CD4-positive, alpha-beta memory T cell (primary cell): ENCODE measurements at regions not wholly inside any gene's neighbourhood (a gene's known extent, or its start where the extent isn't known, plus 50 kb on each side); places are given as distances from the start of the nearest gene placed in this dataset.
A peak's percentile ranks its signal among the peaks of the same experiment; 100 is the strongest.
"Not testable (repeated sequence)": the region's sequence is repeated elsewhere in the genome, so short reads cannot be mapped to it uniquely, and the experiment has no call there.

Experiments used
- CTCF ChIA-PET: fragments of 350-600 bp; sonication (Branson Sonifier 250); formaldehyde crosslinking; loops from one replicate; lab custom pipeline; 2021; ENCODE audit warnings: inconsistent platforms; ENCODE audit not compliant: partially characterized antibody; lab: Charles Lee
- POLR2A ChIA-PET: fragments of 350-600 bp; sonication (Branson Sonifier 250); formaldehyde crosslinking; loops from one replicate; lab custom pipeline; 2021; ENCODE audit not compliant: partially characterized antibody; lab: Charles Lee
- DNase-seq, 5 donors: peaks; one replicate each; pipeline versions ENCODE4 v3.0.0 to v3.0.0-alpha.2; 2020 to 2022; ENCODE audit warnings: mixed read lengths in 1 of 5
- H3K27ac ChIP-seq: one replicate; pipeline ENCODE4 v1.7.0; 2013; ENCODE audit warnings: low read depth, low read length
- H3K27me3 ChIP-seq: 2 replicates; pipeline ENCODE4 v1.7.0; 2013; ENCODE audit warnings: mild to moderate bottlenecking, low read length, moderate library complexity; ENCODE audit not compliant: insufficient read depth
- H3K36me3 ChIP-seq: 2 replicates; pipeline ENCODE4 v1.7.0; 2013; ENCODE audit warnings: mild to moderate bottlenecking, low read length, moderate library complexity; ENCODE audit not compliant: insufficient read depth
- H3K4me1 ChIP-seq: 2 replicates; pipeline ENCODE4 v1.7.0; 2013; ENCODE audit warnings: mild to moderate bottlenecking, low read length, moderate library complexity; ENCODE audit not compliant: insufficient read depth
- H3K4me3 ChIP-seq, 2 donors: one replicate each; pipeline ENCODE4 v1.7.0; 2013; ENCODE audit warnings: low read length in 2 of 2, mild to moderate bottlenecking in 1 of 2
- H3K9me3 ChIP-seq, 2 donors: one replicate each; pipeline ENCODE4 v1.7.0; 2013; ENCODE audit warnings: low read length in 2 of 2, control low read depth in 1 of 2; ENCODE audit not compliant: control insufficient read depth in 1 of 2
- H3K27ac Mint-ChIP-seq, 7 donors: one replicate each; pipeline ENCODE4 v1.8.0; 2020 to 2021; ENCODE audit warnings: mixed read lengths in 7 of 7, mild to moderate bottlenecking in 6 of 7, inconsistent platforms in 3 of 7, moderate library complexity in 3 of 7
- H3K27me3 Mint-ChIP-seq, 2 donors: one replicate each; pipeline ENCODE4 v1.8.0; 2020 to 2021; ENCODE audit warnings: mixed read lengths in 2 of 2
- H3K36me3 Mint-ChIP-seq, 2 donors: one replicate each; pipeline ENCODE4 v1.8.0; 2020 to 2021; ENCODE audit warnings: mixed read lengths in 2 of 2, inconsistent platforms in 1 of 2, mild to moderate bottlenecking in 1 of 2
- H3K4me1 Mint-ChIP-seq, 4 donors: one replicate each; pipeline ENCODE4 v1.8.0; 2020 to 2021; ENCODE audit warnings: mixed read lengths in 4 of 4, mild to moderate bottlenecking in 1 of 4
- H3K4me3 Mint-ChIP-seq, 8 donors: one replicate each; pipeline ENCODE4 v1.8.0; 2020 to 2021; ENCODE audit warnings: mixed read lengths in 8 of 8, mild to moderate bottlenecking in 7 of 8, moderate library complexity in 6 of 8, inconsistent platforms in 3 of 8
- H3K9me3 Mint-ChIP-seq, 8 donors: one replicate each; pipeline ENCODE4 v1.8.0; 2020 to 2021; ENCODE audit warnings: mixed read lengths in 8 of 8, mild to moderate bottlenecking in 5 of 8, inconsistent platforms in 3 of 8, moderate library complexity in 1 of 8
- intact Hi-C: fragments of 100-400 bp; cut with micrococcal nuclease; formaldehyde crosslinking; loops from one replicate; pipeline ENCODE4 v1.15.1; 2023

DNA sequence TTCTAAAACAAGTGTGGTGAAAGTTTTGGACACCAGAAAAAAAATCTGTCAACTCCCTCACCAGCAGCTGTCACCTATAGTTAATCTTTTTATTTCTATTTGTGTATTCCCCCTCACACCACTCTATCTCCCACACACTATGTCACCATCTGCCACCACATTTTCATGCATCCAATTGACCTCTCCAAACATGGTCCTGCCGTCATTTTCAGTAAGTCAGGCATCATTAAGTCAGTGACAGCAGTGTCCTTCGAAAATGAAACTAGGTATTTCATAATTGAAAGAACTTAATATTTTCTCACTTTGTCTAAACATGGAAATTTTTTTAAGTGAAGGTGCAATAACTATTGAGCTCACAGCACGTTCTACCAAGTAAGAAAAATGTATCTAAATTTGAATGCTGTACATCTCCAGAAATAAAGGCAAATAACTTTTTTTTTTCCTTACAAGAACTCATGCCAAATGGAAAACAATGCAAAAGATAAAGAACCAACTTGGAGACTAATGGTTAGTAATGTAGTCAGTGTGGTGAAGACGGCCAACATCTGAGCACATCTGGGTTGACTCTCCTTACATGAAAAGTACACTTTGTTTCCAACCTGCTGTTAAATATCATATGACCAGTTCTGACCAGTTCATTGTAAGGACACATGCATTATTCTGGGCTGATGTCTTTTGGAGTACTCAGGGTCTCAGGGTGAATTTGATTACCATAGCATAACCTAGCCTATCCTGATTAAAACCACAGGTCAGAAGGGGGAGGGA lies 623.3 kb upstream of the MANEA start:
- POLR2A ChIA-PET: no interaction called here
- Histone ChIP-seq H3K27me3 (no peaks in the 10 kb centered on the region), H3K36me3 (no peaks in the 10 kb centered on the region), H3K9me3 (no peaks in the 10 kb centered on the region), H3K4me1 (no peaks in the 10 kb centered on the region), H3K27ac (no peak overlapping the region), H3K4me3 (no peak overlapping the region)
- Mint-ChIP-seq H3K36me3 (no peaks in the 10 kb centered on the region), H3K4me1 (peaks cover 0 to 2% (median 0%) of the 10 kb centered on the region in 4 donors), H3K4me3 (no peak overlapping the region), H3K27ac (no peak overlapping the region), H3K9me3 (peaks cover 0 to under 1% (median 0%) of the 10 kb centered on the region in 8 donors), H3K27me3 (no peaks in the 10 kb centered on the region)
- DNase-seq: no peak
- intact Hi-C loops: no loop called here
- CTCF ChIA-PET: no interaction called here

DNA sequence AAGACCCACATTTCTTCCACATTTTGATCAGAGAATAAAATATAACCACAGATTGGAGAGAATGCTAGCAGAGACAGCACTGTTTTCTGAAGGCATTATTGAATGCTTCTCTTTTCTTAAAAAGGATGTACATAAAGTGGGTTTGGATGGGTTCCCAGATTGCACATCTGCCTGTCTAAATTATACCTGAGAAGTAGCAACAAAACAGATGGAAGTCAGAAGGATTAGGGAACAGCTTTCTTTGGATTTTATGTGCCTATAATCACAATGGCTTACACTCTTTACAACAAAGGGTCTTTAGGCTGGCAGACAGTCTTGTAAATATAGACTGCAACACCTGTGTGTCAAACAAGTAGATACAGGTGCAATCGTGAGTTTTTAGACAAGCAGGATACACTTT lies 622.2 kb upstream of the MANEA start:
- no peaks in the 10 kb centered on the region for H3K4me1 ChIP-seq
- POLR2A ChIA-PET: no interaction called here
- no peak overlapping the region for H3K4me3 Mint-ChIP-seq
- H3K9me3 ChIP-seq: no peaks in the 10 kb centered on the region
- H3K4me3 ChIP-seq: no peak overlapping the region
- H3K36me3 Mint-ChIP-seq: no peaks in the 10 kb centered on the region
- peaks cover 0 to 2% (median 0%) of the 10 kb centered on the region in 4 donors for H3K4me1 Mint-ChIP-seq
- no peaks in the 10 kb centered on the region for H3K27me3 Mint-ChIP-seq
- no peak for DNase-seq
- peaks cover 0 to 1% (median 0%) of the 10 kb centered on the region in 8 donors for H3K9me3 Mint-ChIP-seq
- CTCF ChIA-PET: no interaction called here
- H3K27ac Mint-ChIP-seq: no peak overlapping the region
- no peaks in the 10 kb centered on the region for H3K36me3 ChIP-seq
- no peaks in the 10 kb centered on the region for H3K27me3 ChIP-seq
- no peak overlapping the region for H3K27ac ChIP-seq
- intact Hi-C loops: no loop called here

DNA sequence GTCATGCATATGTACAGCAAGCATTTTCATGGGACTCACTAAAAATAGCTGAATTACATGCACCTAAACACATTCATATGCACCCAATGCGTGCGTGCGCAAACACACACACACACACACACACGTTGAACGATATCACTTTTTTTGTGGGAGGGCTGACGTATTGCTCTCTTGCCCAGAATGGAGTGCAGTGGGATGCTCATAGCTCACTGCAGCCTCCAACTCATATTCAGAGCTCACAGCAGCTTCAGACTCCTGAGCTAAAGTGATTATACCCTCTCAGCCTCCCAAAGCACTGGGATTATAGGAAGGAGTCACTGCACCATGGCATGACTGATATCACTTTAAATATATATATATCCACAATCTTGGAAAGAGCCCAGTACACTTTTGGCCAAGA lies 620.4 kb upstream of the MANEA start:
- Mint-ChIP-seq H3K4me3 (no peak overlapping the region), H3K27ac (no peak overlapping the region), H3K4me1 (peaks cover 0 to 2% (median 0%) of the 10 kb centered on the region in 4 donors), H3K9me3 (peaks cover 0 to 1% (median 0%) of the 10 kb centered on the region in 8 donors), H3K27me3 (no peaks in the 10 kb centered on the region), H3K36me3 (no peaks in the 10 kb centered on the region)
- CTCF ChIA-PET: no interaction called here
- intact Hi-C loops: no loop called here
- POLR2A ChIA-PET: no interaction called here
- Histone ChIP-seq H3K27ac (no peak overlapping the region), H3K9me3 (no peaks in the 10 kb centered on the region), H3K4me3 (no peak overlapping the region), H3K4me1 (no peaks in the 10 kb centered on the region), H3K27me3 (no peaks in the 10 kb centered on the region), H3K36me3 (no peaks in the 10 kb centered on the region)
- no peak for DNase-seq

DNA sequence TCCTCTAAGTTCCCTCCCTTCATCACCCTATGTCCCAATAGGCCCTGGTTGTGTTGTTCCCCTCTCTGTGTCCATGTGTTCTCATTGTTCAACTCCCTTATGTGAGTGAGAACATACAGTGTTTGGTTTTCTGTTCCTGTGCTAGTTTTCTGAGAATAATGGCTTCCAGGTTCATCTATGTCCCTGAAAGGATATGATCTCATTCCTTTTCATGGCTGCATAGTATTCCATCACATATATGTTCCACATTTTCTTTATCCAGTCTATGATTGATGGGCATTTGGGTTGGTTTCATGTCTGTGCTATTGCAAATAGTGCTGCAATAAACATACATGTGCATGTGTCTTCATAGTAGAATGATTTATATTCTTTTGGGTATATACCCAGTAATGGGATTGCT lies 612.6 kb upstream of the MANEA start:
- Mint-ChIP-seq H3K4me3 (peak overlapping the region in 1 of 8 donors; percentile 31), H3K9me3 (peaks cover 0 to 15% (median 5%) of the 10 kb centered on the region in 8 donors)
- DNase-seq, H3K27me3 ChIP-seq, H3K4me1 ChIP-seq, H3K27ac Mint-ChIP-seq, POLR2A ChIA-PET, H3K36me3 Mint-ChIP-seq, H3K36me3 ChIP-seq, H3K27me3 Mint-ChIP-seq, H3K27ac ChIP-seq, intact Hi-C loops, H3K9me3 ChIP-seq, CTCF ChIA-PET, H3K4me1 Mint-ChIP-seq, H3K4me3 ChIP-seq: not testable (repeated sequence)

DNA sequence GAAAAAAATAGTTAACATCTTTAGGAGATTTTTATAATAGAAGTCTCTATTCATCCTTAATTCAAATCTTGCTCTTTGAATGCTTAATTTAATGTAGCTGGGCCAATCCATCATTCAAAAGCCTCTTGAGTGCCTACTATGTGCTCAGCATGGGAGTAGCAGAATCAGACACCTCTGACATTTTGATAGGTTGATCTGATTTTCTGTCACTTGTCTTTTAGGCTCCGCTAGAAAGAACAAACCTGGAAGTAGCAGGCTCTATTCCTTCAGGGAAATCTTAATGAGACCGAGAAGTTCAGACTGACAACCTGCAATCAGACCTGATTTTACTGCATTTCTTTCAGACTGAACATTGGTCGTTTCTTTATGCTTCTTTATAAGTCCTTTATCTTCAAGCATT lies 588.6 kb upstream of the MANEA start:
- no peak overlapping the region for H3K27ac ChIP-seq
- Mint-ChIP-seq H3K36me3 (no peaks in the 10 kb centered on the region), H3K4me1 (no peaks in the 10 kb centered on the region), H3K9me3 (peaks cover 0 to 5% (median 0%) of the 10 kb centered on the region in 8 donors), H3K27me3 (no peaks in the 10 kb centered on the region), H3K27ac (no peak overlapping the region), H3K4me3 (no peak overlapping the region)
- no peaks in the 10 kb centered on the region for H3K27me3 ChIP-seq
- no peak for DNase-seq
- H3K9me3 ChIP-seq: no peaks in the 10 kb centered on the region
- ChIA-PET CTCF (no interaction called here), POLR2A (no interaction called here)
- no peak overlapping the region for H3K4me3 ChIP-seq
- no peaks in the 10 kb centered on the region for H3K4me1 ChIP-seq
- intact Hi-C loops: no loop called here
- no peaks in the 10 kb centered on the region for H3K36me3 ChIP-seq

DNA sequence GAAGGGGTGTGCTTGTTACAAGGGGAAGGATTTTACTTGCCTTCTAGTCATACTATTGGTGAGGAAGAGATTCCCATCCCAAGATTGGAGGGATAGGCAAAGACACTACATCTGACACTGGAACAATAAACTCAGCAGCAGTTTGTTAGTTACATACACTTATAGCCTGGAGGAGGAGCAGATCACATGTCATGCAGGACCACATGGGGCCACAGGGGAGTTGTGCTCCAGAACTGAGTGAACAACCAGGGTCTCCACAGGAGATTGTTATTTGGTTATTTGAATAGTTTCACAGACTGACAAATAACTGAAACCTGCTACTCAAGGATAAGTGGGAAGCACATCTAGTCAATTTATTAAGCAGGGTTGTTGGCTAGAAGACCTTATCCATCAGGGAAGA lies 559.4 kb upstream of the MANEA start:
- no peaks in the 10 kb centered on the region for H3K27me3 ChIP-seq
- no peak overlapping the region for H3K4me3 Mint-ChIP-seq
- H3K4me1 Mint-ChIP-seq: no peaks in the 10 kb centered on the region
- DNase-seq: no peak
- H3K27ac Mint-ChIP-seq: no peak overlapping the region
- intact Hi-C loops: no loop called here
- no peaks in the 10 kb centered on the region for H3K27me3 Mint-ChIP-seq
- no peaks in the 10 kb centered on the region for H3K4me1 ChIP-seq
- H3K4me3 ChIP-seq: no peak overlapping the region
- no peaks in the 10 kb centered on the region for H3K36me3 Mint-ChIP-seq
- ChIA-PET CTCF (no interaction called here), POLR2A (no interaction called here)
- H3K9me3 Mint-ChIP-seq: peaks cover 0 to 3% (median 0%) of the 10 kb centered on the region in 8 donors
- H3K9me3 ChIP-seq: no peaks in the 10 kb centered on the region
- H3K27ac ChIP-seq: no peak overlapping the region
- no peaks in the 10 kb centered on the region for H3K36me3 ChIP-seq
